Cardiac fibroblast (primary cell): ENCODE measurements at regions not wholly inside any gene's neighbourhood (a gene's known extent, or its start where the extent isn't known, plus 50 kb on each side); places are given as distances from the start of the nearest gene placed in this dataset.

Experiments used
- DNase-seq, 2 donors: peaks; one replicate each; pipeline versions ENCODE4 v3.0.0 to v3.0.0-alpha.2; 2010; ENCODE audit warnings: low read depth in 2 of 2
- H3K4me3 ChIP-seq, 2 donors: replicated peaks in 1 of 2; 1 replicate in 1 of 2; 2 replicates in 1 of 2; pipeline ENCODE4 v1.5.1; 2011; ENCODE audit warnings: low read depth in 2 of 2, low read length in 2 of 2, mild to moderate bottlenecking in 2 of 2, moderate library complexity in 1 of 2
- CTCF ChIP-seq: IDR thresholded peaks from one replicate; pipeline ENCODE4 v1.5.1; 2011; ENCODE audit warnings: low read depth, mild to moderate bottlenecking, low read length, inconsistent platforms

DNA sequence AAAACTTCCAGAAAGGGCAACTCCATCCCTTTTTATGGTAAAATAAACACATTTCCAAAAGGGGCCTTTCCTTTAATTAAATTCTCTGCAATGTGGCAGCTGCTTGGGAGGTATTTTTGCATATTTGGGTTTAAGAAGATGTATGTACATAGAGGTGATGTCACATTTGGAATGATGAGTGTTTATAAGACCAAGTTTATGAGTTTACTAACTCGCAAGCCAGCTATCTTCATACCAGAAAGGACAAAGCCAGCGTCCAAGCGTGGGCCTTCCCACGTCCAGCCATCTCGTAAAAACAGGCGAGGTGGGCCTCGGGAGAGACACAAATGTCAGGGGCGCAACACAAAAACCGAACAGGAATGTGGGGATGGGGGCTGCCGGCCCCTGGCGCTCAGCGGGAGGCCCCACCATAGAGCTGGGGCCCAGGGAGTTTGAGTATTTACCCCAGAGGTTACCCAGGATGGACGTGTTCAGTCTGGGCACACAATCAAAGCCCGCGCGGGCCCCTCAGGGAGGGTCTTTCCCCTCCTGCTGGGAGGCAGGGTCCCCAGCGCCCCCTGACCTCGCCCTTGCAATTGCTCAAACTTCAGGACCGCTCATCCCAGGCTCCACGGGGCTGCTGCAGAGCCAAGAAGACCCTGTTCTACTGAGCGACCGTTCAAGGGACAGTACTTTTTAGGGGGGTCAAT, 137.3 kb downstream of the TWIST2 start:
- no peak for TF ChIP-seq CTCF
- no peak overlapping the region for H3K4me3 ChIP-seq
- no peak for DNase-seq

GRCh38 chr2:238985931-238986446, 138.1 kb downstream of the TWIST2 start:
- DNase-seq: no peak
- H3K4me3 ChIP-seq: no peak overlapping the region
- TF ChIP-seq CTCF: no peak

DNA sequence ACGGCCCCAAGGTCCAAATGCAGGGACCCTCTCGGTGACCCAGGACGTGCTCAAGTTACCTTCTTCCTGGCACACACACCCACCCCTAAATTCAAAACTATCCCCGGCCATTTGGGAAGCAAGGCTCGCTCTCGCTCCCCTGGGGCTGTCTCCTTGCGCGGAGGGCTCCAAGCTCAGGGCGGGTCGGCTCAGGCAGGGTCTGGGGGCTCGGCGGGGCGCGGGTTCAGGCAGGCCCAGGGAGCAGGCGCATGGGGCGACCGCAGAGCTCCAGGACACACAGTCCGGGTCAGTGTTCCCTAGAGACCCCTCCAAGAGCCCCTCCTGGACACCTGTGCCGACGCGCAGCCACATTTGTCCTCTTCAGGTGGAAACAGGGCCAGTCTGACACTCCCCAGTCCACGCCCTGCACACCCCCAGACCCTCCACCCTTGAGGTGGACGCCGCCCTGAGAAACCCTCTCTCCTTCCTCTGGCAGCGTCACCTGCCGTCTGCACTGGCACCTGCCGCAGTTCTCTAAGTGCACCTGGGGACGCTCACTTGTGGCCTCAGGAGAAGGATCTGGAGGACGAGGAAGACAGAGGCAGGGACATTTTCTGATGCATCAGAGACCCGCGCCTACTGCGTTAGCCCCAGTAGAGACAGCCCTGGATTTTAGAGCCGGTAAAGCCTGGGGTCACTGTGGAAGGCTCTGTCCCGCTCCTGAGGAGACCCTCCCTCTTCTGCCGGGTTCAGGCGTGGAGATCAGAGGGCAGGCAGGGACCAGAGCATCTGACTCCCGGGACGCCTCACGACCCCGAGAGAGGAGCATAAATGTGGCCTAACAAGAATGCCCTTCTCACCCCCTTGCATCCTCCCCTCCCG, 138.8 kb downstream of the TWIST2 start:
- TF ChIP-seq CTCF: no peak
- no peak overlapping the region for H3K4me3 ChIP-seq
- no peak for DNase-seq

GRCh38 chr2:238987352-238987981, 139.6 kb downstream of the TWIST2 start:
- no peak overlapping the region for H3K4me3 ChIP-seq
- DNase-seq: no peak
- TF ChIP-seq CTCF: no peak

- H3K4me3 ChIP-seq: no peak overlapping the region
- DNase-seq: no peak
- no peak for TF ChIP-seq CTCF
Measured at GRCh38 chr2:238988105-238988504, 140.2 kb downstream of the TWIST2 start.

DNA sequence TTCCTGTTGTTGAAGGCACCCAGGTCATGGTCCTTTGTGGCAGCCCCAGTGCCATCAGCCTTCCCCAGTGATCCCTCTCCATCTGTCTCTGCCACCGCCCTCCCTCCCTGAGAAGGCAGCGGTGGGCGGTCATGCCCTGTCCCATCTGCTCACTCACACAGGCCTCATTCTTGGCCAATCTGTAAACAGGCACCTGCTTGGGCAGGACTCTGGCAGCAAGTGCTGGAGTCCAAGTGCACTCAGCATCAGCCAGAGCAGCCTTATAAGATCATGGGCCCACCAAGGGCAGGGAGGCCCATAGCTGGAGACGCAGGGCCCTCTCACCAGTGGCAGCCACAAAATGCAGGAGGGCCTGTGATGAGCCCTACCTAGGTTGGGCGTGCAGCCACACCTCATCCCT, 140.9 kb downstream of the TWIST2 start:
- no peak for DNase-seq
- no peak for TF ChIP-seq CTCF
- no peak overlapping the region for H3K4me3 ChIP-seq
